ENCODE measurements at regions not wholly inside any gene's neighbourhood (a gene's known extent, or its start where the extent isn't known, plus 50 kb on each side); places are given as distances from the start of the nearest gene placed in this dataset.

DNA sequence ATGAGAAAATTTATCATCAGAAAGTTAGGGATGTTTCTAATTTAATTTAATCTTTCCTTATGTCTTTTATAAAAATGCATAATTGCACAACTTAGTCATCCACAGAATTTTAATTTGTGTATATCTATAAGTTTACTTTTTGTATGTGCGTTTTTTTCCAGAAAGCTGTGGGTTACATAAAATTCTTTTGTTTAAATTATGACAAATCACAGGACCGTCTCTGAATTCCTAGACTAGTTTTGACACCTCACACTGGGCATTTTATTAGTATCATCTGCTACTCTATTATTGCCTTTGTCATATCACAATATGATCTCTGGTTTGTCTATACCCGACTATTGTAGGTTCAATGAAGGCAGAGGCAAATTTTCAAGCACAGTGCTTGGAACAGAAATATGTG lies 482.4 kb upstream of the SEMA3D start:
- no peaks in the 10 kb centered on the region for H3K4me1 ChIP-seq
- TF ChIP-seq, protein P1, sequence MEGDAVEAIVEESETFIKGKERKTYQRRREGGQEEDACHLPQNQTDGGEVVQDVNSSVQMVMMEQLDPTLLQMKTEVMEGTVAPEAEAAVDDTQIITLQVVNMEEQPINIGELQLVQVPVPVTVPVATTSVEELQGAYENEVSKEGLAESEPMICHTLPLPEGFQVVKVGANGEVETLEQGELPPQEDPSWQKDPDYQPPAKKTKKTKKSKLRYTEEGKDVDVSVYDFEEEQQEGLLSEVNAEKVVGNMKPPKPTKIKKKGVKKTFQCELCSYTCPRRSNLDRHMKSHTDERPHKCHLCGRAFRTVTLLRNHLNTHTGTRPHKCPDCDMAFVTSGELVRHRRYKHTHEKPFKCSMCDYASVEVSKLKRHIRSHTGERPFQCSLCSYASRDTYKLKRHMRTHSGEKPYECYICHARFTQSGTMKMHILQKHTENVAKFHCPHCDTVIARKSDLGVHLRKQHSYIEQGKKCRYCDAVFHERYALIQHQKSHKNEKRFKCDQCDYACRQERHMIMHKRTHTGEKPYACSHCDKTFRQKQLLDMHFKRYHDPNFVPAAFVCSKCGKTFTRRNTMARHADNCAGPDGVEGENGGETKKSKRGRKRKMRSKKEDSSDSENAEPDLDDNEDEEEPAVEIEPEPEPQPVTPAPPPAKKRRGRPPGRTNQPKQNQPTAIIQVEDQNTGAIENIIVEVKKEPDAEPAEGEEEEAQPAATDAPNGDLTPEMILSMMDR (IDR thresholded peaks at IDR 0.05) = no peak
- intact Hi-C loops (cut with DNase I; ENCODE audit: low total_unique reads) = no loop called here

DNA sequence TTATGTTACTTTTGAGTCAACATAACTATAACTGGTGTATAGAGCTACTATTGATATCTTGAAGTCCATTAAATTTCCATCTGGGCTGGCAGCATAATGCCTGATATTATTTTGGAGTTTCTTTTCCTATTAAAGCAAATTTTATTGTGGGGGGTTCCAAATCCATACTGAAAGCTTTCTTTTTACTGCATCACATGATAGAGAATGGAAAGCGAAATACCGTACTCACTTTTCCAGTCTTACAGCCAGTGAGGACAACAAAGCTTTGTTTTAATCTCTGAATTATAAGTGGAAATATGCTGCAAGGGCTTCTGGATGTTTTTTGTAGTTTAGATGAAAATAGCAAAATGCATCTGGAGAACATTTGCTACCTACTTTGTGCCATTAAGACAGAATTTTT lies 477.5 kb upstream of the SEMA3D start:
- no peaks in the 10 kb centered on the region for H3K36me3 ChIP-seq
- no peaks in the 10 kb centered on the region for H3K9me3 ChIP-seq
- no peaks in the 10 kb centered on the region for H3K27me3 ChIP-seq
- intact Hi-C loops (cut with DNase I; ENCODE audit: low total_unique reads) = no loop called here
- no peak overlapping the region for H3K27ac ChIP-seq
- DNase-seq = no peak
- H3K4me1 ChIP-seq = no peaks in the 10 kb centered on the region
- TF ChIP-seq, protein P1 (IDR thresholded peaks at IDR 0.05) = no peak
- no peak overlapping the region for H3K4me3 ChIP-seq

More for the DNA sequence above, 482.4 kb upstream of the SEMA3D start:
- no peaks in the 10 kb centered on the region for H3K9me3 ChIP-seq
- no peaks in the 10 kb centered on the region for H3K36me3 ChIP-seq
- no peaks in the 10 kb centered on the region for H3K27me3 ChIP-seq
- no peak overlapping the region for H3K4me3 ChIP-seq
- H3K27ac ChIP-seq = no peak overlapping the region
- DNase-seq = no peak

DNA sequence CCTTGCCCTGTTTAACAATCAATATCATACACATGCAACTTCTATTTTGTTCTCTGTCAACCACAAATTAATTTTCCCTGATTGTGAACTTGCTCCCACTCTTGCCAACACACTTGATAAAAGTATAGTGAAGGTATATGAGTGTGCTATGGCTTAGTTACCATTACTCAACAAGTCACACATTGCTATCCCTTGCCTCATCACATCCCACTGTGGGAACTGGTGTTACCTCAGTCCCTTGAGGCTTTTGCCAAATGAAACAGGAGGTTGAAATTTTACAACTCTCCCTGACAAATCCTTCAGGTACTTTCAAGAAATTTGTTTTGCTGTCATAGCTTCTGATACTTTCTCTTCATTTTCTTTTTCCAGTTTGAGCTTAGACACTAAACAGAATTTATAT lies 472.5 kb upstream of the SEMA3D start:
- H3K4me3 ChIP-seq = no peak overlapping the region
- H3K27me3 ChIP-seq = no peaks in the 10 kb centered on the region
- DNase-seq = no peak
- H3K4me1 ChIP-seq = no peaks in the 10 kb centered on the region
- intact Hi-C loops (cut with DNase I; ENCODE audit: low total_unique reads) = no loop called here
- H3K9me3 ChIP-seq = no peaks in the 10 kb centered on the region
- TF ChIP-seq, protein P1 (IDR thresholded peaks at IDR 0.05) = no peak
- H3K36me3 ChIP-seq = no peaks in the 10 kb centered on the region
- no peak overlapping the region for H3K27ac ChIP-seq

DNA sequence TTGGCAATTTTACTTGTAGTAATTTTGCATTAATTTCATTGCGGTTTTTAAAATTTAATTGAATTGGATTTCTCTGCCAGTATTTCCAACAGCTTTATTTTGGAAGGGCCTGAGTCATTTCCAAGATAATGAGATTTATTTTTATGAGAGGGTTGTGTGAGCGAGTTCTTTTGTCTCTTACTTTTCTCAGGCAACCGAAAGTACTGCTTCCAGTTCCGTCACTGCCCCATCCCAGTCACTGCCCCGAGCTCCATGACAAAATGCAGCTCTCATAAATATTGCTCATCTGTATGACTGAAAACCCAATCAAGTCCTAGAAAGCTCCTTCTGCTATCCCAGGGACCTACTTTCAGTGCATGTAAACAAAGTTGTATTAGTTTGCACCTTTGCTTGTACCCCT lies 468.4 kb upstream of the SEMA3D start:
- no peak for DNase-seq
- H3K9me3 ChIP-seq = no peaks in the 10 kb centered on the region
- H3K27me3 ChIP-seq = no peaks in the 10 kb centered on the region
- intact Hi-C loops (cut with DNase I; ENCODE audit: low total_unique reads) = no loop called here
- TF ChIP-seq, protein P1 (IDR thresholded peaks at IDR 0.05) = no peak
- no peak overlapping the region for H3K27ac ChIP-seq
- H3K4me3 ChIP-seq = no peak overlapping the region
- H3K4me1 ChIP-seq = no peaks in the 10 kb centered on the region
- H3K36me3 ChIP-seq = no peaks in the 10 kb centered on the region

DNA sequence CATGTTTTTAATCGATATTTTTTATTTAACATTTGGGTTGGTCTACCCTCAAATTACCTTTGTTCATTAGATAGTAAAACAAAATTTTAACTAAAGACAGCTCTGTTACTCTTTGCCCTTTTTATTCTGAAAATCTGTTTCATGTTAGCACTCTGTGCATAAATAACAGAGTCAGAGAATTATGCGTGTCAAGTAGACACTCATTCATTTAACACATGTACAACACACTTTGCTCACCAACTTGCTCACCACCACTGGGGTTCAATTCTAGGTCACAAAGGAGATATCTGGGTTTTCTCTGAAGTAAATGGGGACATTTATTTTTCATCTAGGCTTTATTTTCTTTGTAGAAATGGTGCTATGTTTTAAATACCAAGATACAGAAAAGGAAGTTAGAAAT lies 457.4 kb upstream of the SEMA3D start:
- intact Hi-C loops (cut with DNase I; ENCODE audit: low total_unique reads) = no loop called here
- H3K36me3 ChIP-seq = no peaks in the 10 kb centered on the region
- H3K4me1 ChIP-seq = no peaks in the 10 kb centered on the region
- H3K4me3 ChIP-seq = no peak overlapping the region
- no peak for DNase-seq
- no peaks in the 10 kb centered on the region for H3K27me3 ChIP-seq
- H3K27ac ChIP-seq = no peak overlapping the region
- no peaks in the 10 kb centered on the region for H3K9me3 ChIP-seq
- TF ChIP-seq, protein P1 (IDR thresholded peaks at IDR 0.05) = no peak

DNA sequence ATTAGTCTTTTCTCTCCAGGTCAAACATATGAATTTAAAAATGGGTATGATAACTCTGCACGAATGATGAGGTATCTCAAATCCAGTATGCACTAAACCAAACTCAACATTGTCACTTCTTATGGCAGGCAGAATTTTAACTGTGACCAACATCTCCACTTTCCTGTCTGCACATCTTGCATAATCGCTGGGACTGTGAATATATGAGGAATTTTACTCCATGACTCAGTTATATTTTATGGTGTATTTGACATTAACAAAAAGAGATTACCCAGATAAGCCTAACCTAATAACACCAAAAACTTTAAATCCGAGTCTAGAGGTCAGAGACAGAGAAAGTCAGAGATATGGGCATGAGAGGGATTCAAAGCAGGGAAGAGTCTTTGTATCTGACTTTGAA lies 454.5 kb upstream of the SEMA3D start:
- TF ChIP-seq, protein P1 (IDR thresholded peaks at IDR 0.05) = no peak
- no peaks in the 10 kb centered on the region for H3K27me3 ChIP-seq
- intact Hi-C loops (cut with DNase I; ENCODE audit: low total_unique reads) = no loop called here

More for the DNA sequence above, 454.5 kb upstream of the SEMA3D start:
- no peak for DNase-seq
- Histone ChIP-seq H3K27ac (no peak overlapping the region), H3K36me3 (no peaks in the 10 kb centered on the region), H3K9me3 (no peaks in the 10 kb centered on the region), H3K4me3 (no peak overlapping the region), H3K4me1 (no peaks in the 10 kb centered on the region)
